ENCODE measurements at regions not wholly inside any gene's neighbourhood (a gene's known extent, or its start where the extent isn't known, plus 50 kb on each side); places are given as distances from the start of the nearest gene placed in this dataset.

DNA sequence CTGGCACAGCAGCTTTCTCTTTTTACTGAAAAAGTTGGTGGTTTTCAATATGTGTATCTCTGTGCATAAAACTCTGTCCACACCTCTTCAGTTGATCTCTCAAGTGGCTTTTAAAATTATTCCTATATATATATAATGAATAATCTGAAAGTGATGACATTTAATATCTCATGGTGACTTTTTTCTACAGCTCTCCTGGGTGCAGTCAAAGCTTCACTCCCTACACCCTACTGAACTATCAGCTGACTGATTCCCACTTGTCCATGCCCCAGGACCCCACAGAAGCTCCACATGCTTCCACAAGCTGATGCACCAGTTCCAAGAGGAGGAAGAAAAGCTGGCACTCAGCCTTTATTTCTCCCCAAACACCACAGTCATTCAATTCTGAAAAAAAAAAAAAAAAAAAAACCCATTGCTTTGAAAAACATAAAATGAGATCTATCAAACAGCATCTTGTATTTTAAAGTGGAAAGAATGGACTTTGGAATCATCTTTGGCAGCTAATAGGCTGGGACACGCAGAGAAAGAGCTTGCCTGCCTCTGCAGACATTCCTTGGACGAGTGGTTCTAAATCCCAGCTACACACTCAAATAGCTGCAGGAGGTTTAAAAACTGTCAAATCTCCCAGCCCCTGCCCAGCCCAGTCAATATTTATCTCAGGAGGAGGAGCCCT is 75.3 kb upstream of the GDF10 start:
- TF ChIP-seq, protein P1, sequence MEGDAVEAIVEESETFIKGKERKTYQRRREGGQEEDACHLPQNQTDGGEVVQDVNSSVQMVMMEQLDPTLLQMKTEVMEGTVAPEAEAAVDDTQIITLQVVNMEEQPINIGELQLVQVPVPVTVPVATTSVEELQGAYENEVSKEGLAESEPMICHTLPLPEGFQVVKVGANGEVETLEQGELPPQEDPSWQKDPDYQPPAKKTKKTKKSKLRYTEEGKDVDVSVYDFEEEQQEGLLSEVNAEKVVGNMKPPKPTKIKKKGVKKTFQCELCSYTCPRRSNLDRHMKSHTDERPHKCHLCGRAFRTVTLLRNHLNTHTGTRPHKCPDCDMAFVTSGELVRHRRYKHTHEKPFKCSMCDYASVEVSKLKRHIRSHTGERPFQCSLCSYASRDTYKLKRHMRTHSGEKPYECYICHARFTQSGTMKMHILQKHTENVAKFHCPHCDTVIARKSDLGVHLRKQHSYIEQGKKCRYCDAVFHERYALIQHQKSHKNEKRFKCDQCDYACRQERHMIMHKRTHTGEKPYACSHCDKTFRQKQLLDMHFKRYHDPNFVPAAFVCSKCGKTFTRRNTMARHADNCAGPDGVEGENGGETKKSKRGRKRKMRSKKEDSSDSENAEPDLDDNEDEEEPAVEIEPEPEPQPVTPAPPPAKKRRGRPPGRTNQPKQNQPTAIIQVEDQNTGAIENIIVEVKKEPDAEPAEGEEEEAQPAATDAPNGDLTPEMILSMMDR (conservative IDR thresholded peaks at IDR 0.05 in 1 of 2, IDR thresholded peaks at IDR 0.05 in 1 of 2; ENCODE audit: low read depth in 1 of 2, low read length in 2 of 2): no peak
- TF ChIP-seq EZH2 (IDR thresholded peaks at IDR 0.05; ENCODE audit: low read length, missing control alignments): no peak

All from fibroblast of lung (primary cell).